ENCODE measurements at regions not wholly inside any gene's neighbourhood (a gene's known extent, or its start where the extent isn't known, plus 50 kb on each side); places are given as distances from the start of the nearest gene placed in this dataset.

GRCh38 chr1:79667848-79668696 is 661.5 kb upstream of the ADGRL4 start:
- Histone ChIP-seq H3K9ac (ENCODE audit: insufficient read depth, low read depth, low read length) (no peak overlapping the region), H3K27me3 (ENCODE audit: control insufficient read depth in 1 of 2, insufficient read depth in 2 of 2, low read length in 2 of 2) (no peaks in the 10 kb centered on the region), H3K79me2 (ENCODE audit: insufficient read depth, low read length) (no peaks in the 10 kb centered on the region), H2AFZ (ENCODE audit: low read length) (no peak overlapping the region), H3K4me1 (ENCODE audit: insufficient read depth, low read length) (no peaks in the 10 kb centered on the region), H3K4me3 (replicated peaks in 1 of 3; ENCODE audit: insufficient read depth in 1 of 3, low read depth in 2 of 3, low read length in 3 of 3) (no peak overlapping the region), H3K9me3 (ENCODE audit: low read length) (peaks cover 58% of the 10 kb centered on the region), H3K27ac (ENCODE audit: extremely low read length, insufficient read depth, low read length) (no peak overlapping the region), H4K20me1 (ENCODE audit: insufficient read depth, low read length) (no peaks in the 10 kb centered on the region), H3K4me2 (ENCODE audit: low read depth, low read length) (no peak overlapping the region), H3K36me3 (replicated peaks in 1 of 2; ENCODE audit: control insufficient read depth in 1 of 2, insufficient read depth in 2 of 2, low read length in 2 of 2) (no peaks in the 10 kb centered on the region)
- intact Hi-C loops (cut with micrococcal nuclease; ENCODE audit: unreplicated experiment): no loop called here
- in situ Hi-C loops (cut with HindIII; ENCODE audit: extremely low pct_ligation_motif_present, low pct_unique_long_range_greater_than_20kb): no loop called here
- no peak for TF ChIP-seq ZBTB34 (CRISPR knock-in tag; IDR thresholded peaks at IDR 0.05)
- no peak for TF ChIP-seq ZNF629 (CRISPR knock-in tag; conservative IDR thresholded peaks at IDR 0.05)
- no peak for TF ChIP-seq ZBTB43 (CRISPR knock-in tag; conservative IDR thresholded peaks at IDR 0.05)
- no peak for TF ChIP-seq ZBTB8A (CRISPR knock-in tag; IDR thresholded peaks at IDR 0.05; ENCODE audit: borderline replicate concordance, low read depth)
- no peak for TF ChIP-seq MIER2 (CRISPR knock-in tag; IDR thresholded peaks at IDR 0.05)
- no peak for TF ChIP-seq DNMT1 (CRISPR knock-in tag; IDR thresholded peaks at IDR 0.05)
- TF ChIP-seq YEATS4 (CRISPR knock-in tag; IDR thresholded peaks at IDR 0.05; ENCODE audit: borderline replicate concordance): no peak
- TF ChIP-seq ZNF17 (CRISPR knock-in tag; IDR thresholded peaks at IDR 0.05): no peak
- no peak for TF ChIP-seq NPAS2 (CRISPR knock-in tag; IDR thresholded peaks at IDR 0.05; ENCODE audit: borderline replicate concordance)
- no peak for TF ChIP-seq ZNF646 (CRISPR knock-in tag; IDR thresholded peaks at IDR 0.05)
- no peak for TF ChIP-seq GLMP (CRISPR knock-in tag; IDR thresholded peaks at IDR 0.05; ENCODE audit: borderline replicate concordance)
- no peak for TF ChIP-seq ZNF530 (CRISPR knock-in tag; IDR thresholded peaks at IDR 0.05; ENCODE audit: low read depth)
- TF ChIP-seq ZNF253 (CRISPR knock-in tag; IDR thresholded peaks at IDR 0.05; ENCODE audit: borderline replicate concordance): no peak
- TF ChIP-seq REPIN1 (CRISPR knock-in tag; IDR thresholded peaks at IDR 0.05; ENCODE audit: borderline replicate concordance, low read depth): no peak
- 2% methylated on average over 3 of the region's 3 CpGs for WGBS (ENCODE audit: low lambda C conversion rate)
- FAIRE-seq (no peak), DNase-seq (ENCODE audit: low spot score) (no peak), ATAC-seq (no peak)
- ChIA-PET CTCF (ENCODE audit: low intra/inter-chr PET ratio, low total read pairs) (no interaction called here), POLR2A (no interaction called here)
- no TSS peak for BruUV-seq (replicated peaks)

Measured in HepG2 (cell line).